Liver (tissue), 8 donors: ENCODE measurements at regions not wholly inside any gene's neighbourhood (a gene's known extent, or its start where the extent isn't known, plus 50 kb on each side); places are given as distances from the start of the nearest gene placed in this dataset.

Experiments used
- DNase-seq: peaks from one replicate; pipeline ENCODE4 v3.0.0-alpha.2; 2017; ENCODE audit warnings: low spot score
- H3K27ac ChIP-seq, 2 donors: one replicate each; pipeline ENCODE4 v1.7.0; 2013; ENCODE audit warnings: inconsistent platforms in 2 of 2, low read length in 2 of 2, control low read depth in 1 of 2, low read depth in 1 of 2, mild to moderate bottlenecking in 1 of 2
- H3K27me3 ChIP-seq, 4 donors: one replicate each; pipeline versions ENCODE4 v1.6.1 to v1.7.0; 2013; ENCODE audit warnings: low read length in 3 of 4, inconsistent platforms in 1 of 4, mild to moderate bottlenecking in 1 of 4, moderate library complexity in 1 of 4; ENCODE audit not compliant: control insufficient read depth in 4 of 4, insufficient read depth in 4 of 4
- H3K36me3 ChIP-seq, 4 donors: one replicate each; pipeline versions ENCODE4 v1.6.1 to v1.7.0; 2013; ENCODE audit warnings: low read length in 3 of 4, mild to moderate bottlenecking in 3 of 4, low read depth in 1 of 4, moderate library complexity in 1 of 4; ENCODE audit not compliant: control insufficient read depth in 4 of 4, insufficient read depth in 3 of 4
- H3K4me1 ChIP-seq, 4 donors: one replicate each; pipeline versions ENCODE4 v1.6.1 to v1.7.0; 2013; ENCODE audit warnings: low read length in 3 of 4, mild to moderate bottlenecking in 3 of 4, moderate library complexity in 1 of 4; ENCODE audit not compliant: control insufficient read depth in 4 of 4, insufficient read depth in 4 of 4
- H3K4me3 ChIP-seq, 3 donors: one replicate each; pipeline versions ENCODE4 v1.6.1 to v1.7.0; 2013; ENCODE audit warnings: low read length in 3 of 3, control low read depth in 1 of 3, low read depth in 1 of 3, mild to moderate bottlenecking in 1 of 3
- H3K9ac ChIP-seq, 2 donors: one replicate each; pipeline ENCODE4 v1.7.0; 2013; ENCODE audit warnings: low read length in 2 of 2, mild to moderate bottlenecking in 2 of 2, moderate library complexity in 2 of 2, control low read depth in 1 of 2, low read depth in 1 of 2
- H3K9me3 ChIP-seq, 4 donors: one replicate each; pipeline versions ENCODE4 v1.6.1 to v1.7.0; 2013; ENCODE audit warnings: low read length in 3 of 4; ENCODE audit not compliant: control insufficient read depth in 4 of 4
- ATF3 ChIP-seq: IDR thresholded peaks from 2 replicates; pipeline ENCODE4 v1.6.1; 2016; ENCODE audit warnings: antibody characterized with exemption
- CTCF ChIP-seq: fragments of 150-350 bp; IDR thresholded peaks from 2 replicates; pipeline ENCODE4 v1.5.1; 2017; ENCODE audit warnings: improper control_type of control experiment, low read depth, low read length; ENCODE audit not compliant: missing input control
- EGR1 ChIP-seq, 2 donors: IDR thresholded peaks; 2 replicates each; pipeline ENCODE4 v1.6.1; 2016 to 2018; ENCODE audit warnings: antibody characterized with exemption in 2 of 2, low read depth in 2 of 2
- FOXA1 ChIP-seq: IDR thresholded peaks from 2 replicates; pipeline ENCODE4 v1.6.1; 2016; ENCODE audit warnings: antibody characterized with exemption
- FOXA2 ChIP-seq: IDR thresholded peaks from 2 replicates; pipeline ENCODE4 v1.6.1; 2016; ENCODE audit warnings: antibody characterized with exemption
- GABPA ChIP-seq, 2 donors: IDR thresholded peaks in 1 of 2; conservative IDR thresholded peaks in 1 of 2; 2 replicates each; pipeline ENCODE4 v1.6.1; 2016; ENCODE audit warnings: antibody characterized with exemption in 2 of 2, mild to moderate bottlenecking in 1 of 2, moderate library complexity in 1 of 2
- HNF4G ChIP-seq: IDR thresholded peaks from 2 replicates; pipeline ENCODE4 v1.6.1; 2016; ENCODE audit warnings: antibody characterized with exemption
- JUND ChIP-seq, 2 donors: IDR thresholded peaks; 2 replicates each; pipeline ENCODE4 v1.6.1; 2016; ENCODE audit warnings: antibody characterized with exemption in 2 of 2
- MAX ChIP-seq: IDR thresholded peaks from 2 replicates; pipeline ENCODE4 v1.6.1; 2016; ENCODE audit warnings: antibody characterized with exemption
- NR2F2 ChIP-seq: IDR thresholded peaks from 2 replicates; pipeline ENCODE4 v1.6.1; 2016; ENCODE audit warnings: antibody characterized with exemption
- RAD21 ChIP-seq, 2 donors: IDR thresholded peaks; 2 replicates each; pipeline ENCODE4 v1.6.1; 2016; ENCODE audit warnings: antibody characterized with exemption in 2 of 2, mild to moderate bottlenecking in 2 of 2
- REST ChIP-seq: IDR thresholded peaks from 2 replicates; pipeline ENCODE4 v1.6.1; 2016; ENCODE audit warnings: antibody characterized with exemption, mild to moderate bottlenecking
- RXRA ChIP-seq, 2 donors: IDR thresholded peaks; 2 replicates each; pipeline ENCODE4 v1.6.1; 2017 to 2018; ENCODE audit warnings: antibody characterized with exemption in 2 of 2, mild to moderate bottlenecking in 1 of 2
- SP1 ChIP-seq: IDR thresholded peaks from 2 replicates; pipeline ENCODE4 v1.6.1; 2018; ENCODE audit warnings: antibody characterized with exemption, mild to moderate bottlenecking
- TAF1 ChIP-seq: conservative IDR thresholded peaks from 2 replicates; pipeline ENCODE4 v1.6.1; 2016; ENCODE audit warnings: antibody characterized with exemption, mild to moderate bottlenecking
- YY1 ChIP-seq: IDR thresholded peaks from 2 replicates; pipeline ENCODE4 v1.6.1; 2016; ENCODE audit warnings: antibody characterized with exemption, mild to moderate bottlenecking
- ZBTB33 ChIP-seq: IDR thresholded peaks from 2 replicates; pipeline ENCODE4 v1.6.1; 2016; ENCODE audit warnings: antibody characterized with exemption
- WGBS: extraction: QIAGEN DNeasy Blood & Tissue Kit; methylation state at CpG from one replicate; pipeline ENCODE4 v1.1.7; 2013; 5-methylcytosine and 5-hydroxymethylcytosine counted together
- donor health status: healthy.
- donor health status: healthy.
- donor health status: healthy.
- donor health status: healthy.
- donor health status: healthy.

GRCh38 chr12:85600841-85601240, 235.4 kb downstream of the RASSF9 start:
- Histone ChIP-seq H3K36me3 (no peaks in the 10 kb centered on the region), H3K9ac (no peak overlapping the region), H3K9me3 (no peaks in the 10 kb centered on the region), H3K4me3 (no peak overlapping the region), H3K27ac (no peak overlapping the region), H3K4me1 (no peaks in the 10 kb centered on the region), H3K27me3 (no peaks in the 10 kb centered on the region)
- TF ChIP-seq TAF1, result no peak
- TF ChIP-seq RAD21 (IDR thresholded peaks at IDR 0.05), result no peak
- no peak for TF ChIP-seq GABPA (IDR thresholded peaks at IDR 0.05 in 1 of 2, conservative IDR thresholded peaks at IDR 0.05 in 1 of 2)
- TF ChIP-seq RXRA (IDR thresholded peaks at IDR 0.05), result no peak
- no peak for TF ChIP-seq NR2F2
- no peak for TF ChIP-seq FOXA1
- TF ChIP-seq YY1, result no peak
- no peak for TF ChIP-seq SP1
- TF ChIP-seq REST, result no peak
- no peak for TF ChIP-seq JUND (IDR thresholded peaks at IDR 0.05)
- TF ChIP-seq MAX, result no peak
- no peak for TF ChIP-seq HNF4G
- TF ChIP-seq CTCF, result no peak
- no peak for TF ChIP-seq ZBTB33
- no peak for TF ChIP-seq FOXA2
- TF ChIP-seq ATF3, result no peak
- DNase-seq, result no peak
- WGBS, result 68% methylated on average over 2 of the region's 2 CpGs

- no peaks in the 10 kb centered on the region for H3K27me3 ChIP-seq
- no peaks in the 10 kb centered on the region for H3K4me1 ChIP-seq
- H3K4me3 ChIP-seq, result no peak overlapping the region
- H3K36me3 ChIP-seq, result no peaks in the 10 kb centered on the region
- DNase-seq, result no peak
- TF ChIP-seq GABPA (IDR thresholded peaks at IDR 0.05 in 1 of 2, conservative IDR thresholded peaks at IDR 0.05 in 1 of 2), result no peak
- no peak for TF ChIP-seq NR2F2
- no peak for TF ChIP-seq SP1
- no peak for TF ChIP-seq FOXA1
- no peak for TF ChIP-seq MAX
- TF ChIP-seq EGR1 (IDR thresholded peaks at IDR 0.05; ENCODE audit: low read depth in 2 of 2), result no peak
- TF ChIP-seq JUND (IDR thresholded peaks at IDR 0.05), result no peak
- TF ChIP-seq FOXA2, result no peak
- no peak for TF ChIP-seq ZBTB33
- no peak for TF ChIP-seq CTCF
- TF ChIP-seq RXRA (IDR thresholded peaks at IDR 0.05), result no peak
- TF ChIP-seq HNF4G, result no peak
- no peak for TF ChIP-seq RAD21 (IDR thresholded peaks at IDR 0.05)
- no peak for TF ChIP-seq ATF3
- no peak for TF ChIP-seq YY1
- TF ChIP-seq TAF1, result no peak
- no peaks in the 10 kb centered on the region for H3K9me3 ChIP-seq
- WGBS, result 52% methylated on average over 2 of the region's 2 CpGs
- no peak overlapping the region for H3K9ac ChIP-seq
- no peak overlapping the region for H3K27ac ChIP-seq
Observed at GRCh38 chr12:85603556-85603955, 232.7 kb downstream of the RASSF9 start.
